Body of pancreas (tissue), 4 donors: ENCODE measurements at regions not wholly inside any gene's neighbourhood (a gene's known extent, or its start where the extent isn't known, plus 50 kb on each side); places are given as distances from the start of the nearest gene placed in this dataset.

ENCODE experiments used
- CTCF ChIP-seq, 7 experiments: fragments of 450-650 bp in 4 of 7; fragments of 200-600 bp in 3 of 7; sonication (generic) in 3 of 7; IDR thresholded peaks; one replicate each; pipeline ENCODE4 v1.5.1; 2016 to 2019; ENCODE audit warnings: antibody characterized with exemption in 7 of 7
- POLR2A ChIP-seq, 3 donors: fragments of 450-650 bp; IDR thresholded peaks; one replicate each; pipeline ENCODE4 v1.6.1; 2016; ENCODE audit warnings: antibody characterized with exemption in 3 of 3, mild to moderate bottlenecking in 2 of 3

GRCh38 chrX:34223574-34223973, 91.5 kb upstream of the FAM47A start:
- TF ChIP-seq CTCF (IDR thresholded peaks at IDR 0.05): no peak
- TF ChIP-seq POLR2A (IDR thresholded peaks at IDR 0.05): no peak
